HCT116 (cell line): ENCODE measurements at regions not wholly inside any gene's neighbourhood (a gene's known extent, or its start where the extent isn't known, plus 50 kb on each side); places are given as distances from the start of the nearest gene placed in this dataset.
"Not testable (repeated sequence)": the region's sequence is repeated elsewhere in the genome, so short reads cannot be mapped to it uniquely, and the experiment has no call there.

Experiments used
- ATAC-seq: fragments of 200-7000 bp; cut with Tn5 transposase; 2 replicates; pipeline ENCODE4 v1.9.1; 2020; ENCODE audit warnings: mild to moderate bottlenecking, moderate library complexity
- BruUV-seq: library from RNA; stranded (reverse); fragments of 400-500 nt; replicated peaks from 2 replicates; lab custom pipeline; 2021; lab: Mats Ljungman, UMichigan
- CTCF ChIA-PET: fragments of 300-600 bp; sonication (Branson Sonifier 250); formaldehyde crosslinking; loops from one replicate; lab custom pipeline; 2021; ENCODE audit warnings: antibody characterized with exemption; lab: Charles Lee
- POLR2A ChIA-PET: fragments of 300-600, 350-600 bp; sonication (Branson Sonifier 250); formaldehyde crosslinking; loops from one replicate; lab custom pipeline; 2021; ENCODE audit warnings: antibody characterized with exemption; lab: Charles Lee
- RAD21 ChIA-PET, 2 experiments: fragments of 300-600 bp; sonication (Branson Sonifier 250); formaldehyde crosslinking; loops; one replicate each; lab custom pipeline; 2023; ENCODE audit warnings: low total read pairs in 2 of 2; ENCODE audit not compliant: uncharacterized antibody in 2 of 2, unreplicated experiment in 2 of 2, low non-redundant PET in 1 of 2; lab: Charles Lee
- DNase-seq: peaks from one replicate; pipeline ENCODE4 v3.0.0-alpha.2; 2010; ENCODE audit warnings: low read depth, low spot score
- H2AFZ ChIP-seq: fragments of 200-600 bp; shearing (Covaris generic), sonication (generic); 2 replicates; pipeline ENCODE4 v1.6.1; 2017; ENCODE audit warnings: low read depth, mixed run types, mixed read lengths, antibody characterized with exemption, low read length; ENCODE audit not compliant: poor library complexity, severe bottlenecking
- H3K27ac ChIP-seq: 2 replicates; pipeline ENCODE4 v1.5.1; 2012; ENCODE audit warnings: low read depth, low read length
- H3K27me3 ChIP-seq: fragments of 200-600 bp; sonication (generic); 2 replicates; pipeline ENCODE4 v1.6.1; 2016; ENCODE audit warnings: mixed run types, low read length, mixed read lengths; ENCODE audit not compliant: insufficient read depth
- H3K36me3 ChIP-seq, 2 experiments: fragments of 200-500 bp in 1 of 2; fragments of 200-600 bp in 1 of 2; sonication (Bioruptor generic) in 1 of 2; sonication (generic) in 1 of 2; 2 replicates each; pipeline versions ENCODE4 v1.5.1 to v1.6.1; 2014 to 2016; ENCODE audit warnings: low read length in 2 of 2, inconsistent platforms in 1 of 2, mixed read lengths in 1 of 2, mixed run types in 1 of 2; ENCODE audit not compliant: insufficient read depth in 2 of 2, control insufficient read depth in 1 of 2
- H3K4me1 ChIP-seq, 2 experiments: fragments of 200-600 bp in 1 of 2; sonication (generic) in 1 of 2; 2 replicates each; pipeline versions ENCODE4 v1.5.1 to v1.6.1; 2012 to 2017; ENCODE audit warnings: low read length in 2 of 2, inconsistent platforms in 1 of 2, mild to moderate bottlenecking in 1 of 2, mixed read lengths in 1 of 2, mixed run types in 1 of 2, moderate library complexity in 1 of 2; ENCODE audit not compliant: insufficient read depth in 2 of 2, control insufficient read depth in 1 of 2
- H3K4me2 ChIP-seq: fragments of 200-600 bp; sonication (generic); 2 replicates; pipeline ENCODE4 v1.6.1; 2017; ENCODE audit warnings: mixed run types, low read length, mixed read lengths
- H3K4me3 ChIP-seq, 2 experiments: fragments of 200-600 bp in 1 of 2; sonication (generic) in 1 of 2; replicated peaks in 1 of 2; 2 replicates each; pipeline ENCODE4 v1.5.1; 2011 to 2016; ENCODE audit warnings: low read length in 2 of 2, control low read depth in 1 of 2, low read depth in 1 of 2, mild to moderate bottlenecking in 1 of 2, mixed read lengths in 1 of 2, mixed run types in 1 of 2
- H3K79me2 ChIP-seq: fragments of 200-600 bp; sonication (generic); 2 replicates; pipeline ENCODE4 v1.6.1; 2017; ENCODE audit warnings: mild to moderate bottlenecking, mixed run types, low read length, moderate library complexity, mixed read lengths; ENCODE audit not compliant: insufficient read depth
- H3K9ac ChIP-seq: fragments of 200-600 bp; sonication (generic); 2 replicates; pipeline ENCODE4 v1.6.1; 2016; ENCODE audit warnings: low read length, mixed read lengths
- H3K9me2 ChIP-seq: fragments of 200-600 bp; sonication (generic), shearing (Covaris generic); 2 replicates; pipeline ENCODE4 v1.6.1; 2017; ENCODE audit warnings: mixed run types, mild to moderate bottlenecking, moderate library complexity; ENCODE audit not compliant: insufficient read depth
- H3K9me3 ChIP-seq, 2 experiments: fragments of 200-500 bp in 1 of 2; fragments of 200-600 bp in 1 of 2; sonication (Bioruptor generic) in 1 of 2; sonication (generic) in 1 of 2; 2 replicates each; pipeline ENCODE4 v1.6.1; 2014 to 2017; ENCODE audit warnings: low read length in 2 of 2, mixed read lengths in 2 of 2, inconsistent platforms in 1 of 2, low read depth in 1 of 2, mild to moderate bottlenecking in 1 of 2, mixed run types in 1 of 2, moderate library complexity in 1 of 2; ENCODE audit not compliant: control insufficient read depth in 1 of 2, insufficient read depth in 1 of 2
- H4K20me1 ChIP-seq: fragments of 200-600 bp; sonication (generic), shearing (Covaris generic); 2 replicates; pipeline ENCODE4 v1.6.1; 2017; ENCODE audit warnings: mixed run types, mild to moderate bottlenecking, moderate library complexity; ENCODE audit not compliant: insufficient read depth
- intact Hi-C: fragments of 100-400 bp; cut with micrococcal nuclease; formaldehyde crosslinking; loops from 2 replicates; pipeline ENCODE4 v1.10.0; 2022

- H2AFZ ChIP-seq, H3K27me3 ChIP-seq, ATAC-seq, H3K79me2 ChIP-seq, H4K20me1 ChIP-seq, CTCF ChIA-PET, RAD21 ChIA-PET, H3K36me3 ChIP-seq, H3K27ac ChIP-seq, intact Hi-C loops, BruUV-seq, H3K9me2 ChIP-seq, H3K9ac ChIP-seq, H3K4me3 ChIP-seq, H3K9me3 ChIP-seq, H3K4me2 ChIP-seq, H3K4me1 ChIP-seq, POLR2A ChIA-PET, DNase-seq: not testable (repeated sequence)
Observed at GRCh38 chr1:145505663-145506647, 80.6 kb upstream of the NBPF20 start.

GRCh38 chr1:145504834-145505413 is 79.5 kb upstream of the NBPF20 start:
- H2AFZ ChIP-seq, POLR2A ChIA-PET, H3K4me1 ChIP-seq, H3K4me2 ChIP-seq, H3K79me2 ChIP-seq, DNase-seq, CTCF ChIA-PET, H4K20me1 ChIP-seq, RAD21 ChIA-PET, H3K9ac ChIP-seq, H3K4me3 ChIP-seq, ATAC-seq, H3K27me3 ChIP-seq, H3K36me3 ChIP-seq, intact Hi-C loops, H3K27ac ChIP-seq, H3K9me2 ChIP-seq, BruUV-seq, H3K9me3 ChIP-seq: not testable (repeated sequence)

GRCh38 chr1:145504310-145504709 is 78.9 kb upstream of the NBPF20 start:
- ATAC-seq, BruUV-seq, H3K79me2 ChIP-seq, CTCF ChIA-PET, H3K4me1 ChIP-seq, H3K36me3 ChIP-seq, H3K9ac ChIP-seq, H3K27me3 ChIP-seq, H3K27ac ChIP-seq, intact Hi-C loops, H3K4me3 ChIP-seq, DNase-seq, POLR2A ChIA-PET, H3K9me2 ChIP-seq, H3K4me2 ChIP-seq, H2AFZ ChIP-seq, H3K9me3 ChIP-seq, RAD21 ChIA-PET, H4K20me1 ChIP-seq: not testable (repeated sequence)

GRCh38 chr1:145500251-145500650 is 74.8 kb upstream of the NBPF20 start:
- H3K4me2 ChIP-seq, H3K4me3 ChIP-seq, CTCF ChIA-PET, H3K9ac ChIP-seq, H2AFZ ChIP-seq, H3K79me2 ChIP-seq, H4K20me1 ChIP-seq, DNase-seq, POLR2A ChIA-PET, intact Hi-C loops, H3K4me1 ChIP-seq, RAD21 ChIA-PET, H3K9me3 ChIP-seq, H3K27me3 ChIP-seq, H3K9me2 ChIP-seq, H3K36me3 ChIP-seq, H3K27ac ChIP-seq: not testable (repeated sequence)
- peak; percentile 60; the same call in 1 of the 2 replicates for ATAC-seq
- TSS peak; percentile 91 for BruUV-seq
